ENCODE measurements at regions not wholly inside any gene's neighbourhood (a gene's known extent, or its start where the extent isn't known, plus 50 kb on each side); places are given as distances from the start of the nearest gene placed in this dataset.

- DNase-seq (ENCODE audit: low spot score) = no peak
- in situ Hi-C loops (cut with HindIII; ENCODE audit: low sequenced_read_pairs) = no loop called here
Measured at GRCh38 chr3:67312155-67312554, 314.0 kb downstream of the KBTBD8 start.

- in situ Hi-C loops (cut with HindIII; ENCODE audit: low sequenced_read_pairs) = no loop called here
- no peak for DNase-seq (ENCODE audit: low spot score)
Measured at GRCh38 chr3:67318162-67318561, 320.1 kb downstream of the KBTBD8 start.

GRCh38 chr3:67324554-67324953 lies 326.4 kb downstream of the KBTBD8 start:
- DNase-seq (ENCODE audit: low spot score) = no peak
- in situ Hi-C loops (cut with HindIII; ENCODE audit: low sequenced_read_pairs) = no loop called here

All from G401 (cell line).